ENCODE measurements at regions not wholly inside any gene's neighbourhood (a gene's known extent, or its start where the extent isn't known, plus 50 kb on each side); places are given as distances from the start of the nearest gene placed in this dataset.
"Not testable (repeated sequence)": the region's sequence is repeated elsewhere in the genome, so short reads cannot be mapped to it uniquely, and the experiment has no call there.

DNA sequence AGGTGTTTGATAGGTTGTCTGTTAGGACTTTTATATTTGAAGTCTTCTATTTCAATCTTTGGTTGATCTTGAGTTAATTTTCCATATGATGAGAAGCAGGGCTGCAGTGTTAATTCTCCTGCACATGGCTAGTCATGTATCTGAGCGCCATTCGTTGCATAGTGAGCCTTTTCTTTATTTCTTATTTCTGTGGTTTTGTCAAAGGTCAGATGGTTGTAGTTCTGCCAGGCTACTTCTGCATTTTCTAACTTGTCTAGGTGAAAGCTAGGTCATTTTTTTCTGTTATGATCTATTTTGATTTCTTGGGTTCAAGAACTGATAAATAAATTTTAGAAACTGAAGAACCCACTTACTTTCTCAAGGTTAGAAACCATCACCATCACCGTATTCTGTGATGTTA lies 56.7 kb downstream of the CCDC74A start:
- ChIA-PET POLR2A (no interaction called here), CTCF (no interaction called here)
- no peak for DNase-seq (ENCODE audit: extremely low spot score)
- TF ChIP-seq, protein P1, sequence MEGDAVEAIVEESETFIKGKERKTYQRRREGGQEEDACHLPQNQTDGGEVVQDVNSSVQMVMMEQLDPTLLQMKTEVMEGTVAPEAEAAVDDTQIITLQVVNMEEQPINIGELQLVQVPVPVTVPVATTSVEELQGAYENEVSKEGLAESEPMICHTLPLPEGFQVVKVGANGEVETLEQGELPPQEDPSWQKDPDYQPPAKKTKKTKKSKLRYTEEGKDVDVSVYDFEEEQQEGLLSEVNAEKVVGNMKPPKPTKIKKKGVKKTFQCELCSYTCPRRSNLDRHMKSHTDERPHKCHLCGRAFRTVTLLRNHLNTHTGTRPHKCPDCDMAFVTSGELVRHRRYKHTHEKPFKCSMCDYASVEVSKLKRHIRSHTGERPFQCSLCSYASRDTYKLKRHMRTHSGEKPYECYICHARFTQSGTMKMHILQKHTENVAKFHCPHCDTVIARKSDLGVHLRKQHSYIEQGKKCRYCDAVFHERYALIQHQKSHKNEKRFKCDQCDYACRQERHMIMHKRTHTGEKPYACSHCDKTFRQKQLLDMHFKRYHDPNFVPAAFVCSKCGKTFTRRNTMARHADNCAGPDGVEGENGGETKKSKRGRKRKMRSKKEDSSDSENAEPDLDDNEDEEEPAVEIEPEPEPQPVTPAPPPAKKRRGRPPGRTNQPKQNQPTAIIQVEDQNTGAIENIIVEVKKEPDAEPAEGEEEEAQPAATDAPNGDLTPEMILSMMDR (IDR thresholded peaks at IDR 0.05; ENCODE audit: control extremely low read depth, extremely low read depth, low read depth, missing control alignments), result no peak

DNA sequence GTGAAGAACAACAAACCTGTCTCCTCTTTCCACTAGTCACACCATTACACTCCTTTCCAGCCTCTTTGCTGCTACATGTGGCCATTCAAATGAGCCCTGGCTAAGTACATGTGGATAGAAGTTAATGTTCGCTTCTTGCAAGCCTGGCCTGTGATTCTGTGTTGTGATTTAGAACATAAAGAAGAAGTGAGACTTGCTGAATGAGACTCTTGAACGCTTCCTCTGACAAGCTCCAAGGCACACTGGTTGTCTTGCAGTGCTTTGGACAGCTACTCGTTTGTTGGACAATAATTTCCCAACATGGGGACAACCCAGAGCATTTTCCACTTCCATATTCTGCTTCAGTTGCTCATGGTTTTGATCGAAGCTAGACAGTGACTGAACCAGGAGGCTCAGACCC lies 57.3 kb downstream of the CCDC74A start:
- ChIA-PET CTCF (no interaction called here), POLR2A (no interaction called here)
- TF ChIP-seq, protein P1 (IDR thresholded peaks at IDR 0.05; ENCODE audit: control extremely low read depth, extremely low read depth, low read depth, missing control alignments), result no peak
- DNase-seq (ENCODE audit: extremely low spot score), result peak; percentile 39

DNA sequence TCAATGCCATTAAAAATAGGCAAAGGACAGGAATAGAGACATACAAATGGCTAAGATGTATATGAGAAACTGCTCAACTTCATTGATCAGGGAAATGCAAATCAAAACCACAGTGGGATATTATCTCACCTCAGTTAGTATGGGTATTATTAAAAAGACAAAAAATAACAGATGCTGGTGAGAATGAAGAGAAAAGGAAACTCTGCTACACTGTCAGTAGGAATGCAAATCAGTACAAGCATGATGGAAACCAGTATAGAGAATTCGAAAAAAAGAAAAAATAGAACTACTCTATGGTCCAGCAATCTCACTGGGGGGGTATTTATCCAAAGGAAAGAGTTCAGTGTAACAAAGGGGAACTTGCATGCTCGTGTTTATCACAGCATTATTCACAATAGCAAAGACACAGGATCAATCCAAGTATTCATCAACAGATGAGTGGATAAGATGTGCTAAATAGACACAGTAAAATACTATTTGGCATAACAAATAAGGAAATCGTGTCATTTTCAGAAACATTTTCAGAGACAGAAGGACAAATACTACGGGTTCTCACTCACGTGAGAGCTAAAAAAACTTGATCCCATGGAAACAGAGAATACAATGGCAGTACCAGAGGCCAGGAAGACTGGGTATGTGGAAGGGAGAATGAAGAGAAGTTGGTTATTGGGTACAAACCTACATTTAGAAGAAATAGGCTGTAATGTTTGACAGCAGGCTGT lies 60.6 kb downstream of the CCDC74A start:
- TF ChIP-seq, protein P1 (IDR thresholded peaks at IDR 0.05; ENCODE audit: control extremely low read depth, extremely low read depth, low read depth, missing control alignments), result no peak
- POLR2A ChIA-PET, result no interaction called here
- CTCF ChIA-PET, result no interaction called here
- DNase-seq (ENCODE audit: extremely low spot score), result no peak

DNA sequence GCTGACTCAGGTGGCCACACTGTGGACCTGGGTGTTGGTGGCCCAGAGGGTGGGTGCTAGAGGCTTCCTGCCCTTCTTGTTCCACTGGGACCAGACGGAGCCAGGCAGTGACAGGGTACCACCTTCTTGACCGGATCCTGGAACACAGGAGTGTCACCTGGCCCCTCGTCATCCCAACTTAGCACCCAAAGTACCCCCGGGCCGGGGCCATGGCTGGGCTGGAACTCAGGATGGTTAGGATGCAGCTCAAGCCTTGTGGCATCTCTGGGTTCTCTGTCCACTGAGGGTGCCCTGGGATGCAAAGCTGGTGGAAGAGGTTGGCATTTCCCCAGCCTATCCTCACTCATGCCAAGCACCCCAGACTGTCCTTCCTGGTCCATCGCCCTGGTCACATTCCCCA lies 61.4 kb downstream of the CCDC74A start:
- DNase-seq (ENCODE audit: extremely low spot score); POLR2A ChIA-PET: not testable (repeated sequence)
- CTCF ChIA-PET, result interaction anchor here (1.9 kb wide), 1 partner anchor 96 kb away, joined by 7 read pairs; no protein-coding TSS in a partner anchor

DNA sequence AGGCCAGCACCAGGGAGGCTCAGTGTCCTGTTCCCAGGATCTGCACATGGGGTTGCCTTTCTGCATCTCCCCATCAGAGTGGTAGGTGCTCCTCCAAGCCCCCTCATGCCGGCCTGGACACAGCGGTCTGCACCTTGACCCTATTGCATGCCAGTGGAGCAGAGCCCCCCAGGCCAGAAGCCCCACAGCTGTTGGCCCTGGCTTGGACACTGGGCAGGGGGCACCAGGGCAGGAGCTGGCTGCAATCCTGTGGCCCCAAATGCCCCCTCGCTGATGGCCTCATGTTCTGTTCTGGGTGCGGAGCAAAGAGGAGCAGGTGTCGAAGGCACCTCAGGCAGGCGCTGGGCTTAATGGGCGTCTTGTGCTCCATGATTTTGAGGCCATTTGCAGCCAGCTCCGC lies 62.7 kb downstream of the CCDC74A start:
- no peak for DNase-seq (ENCODE audit: extremely low spot score)
- TF ChIP-seq, protein P1 (IDR thresholded peaks at IDR 0.05; ENCODE audit: control extremely low read depth, extremely low read depth, low read depth, missing control alignments), result no peak
- POLR2A ChIA-PET, result no interaction called here
- CTCF ChIA-PET, result interaction anchor here (0.8 to 1.9 kb wide), 3 partner anchors 10 to 97 kb away, joined by 3 to 7 read pairs (median 3); no protein-coding TSS in a partner anchor

DNA sequence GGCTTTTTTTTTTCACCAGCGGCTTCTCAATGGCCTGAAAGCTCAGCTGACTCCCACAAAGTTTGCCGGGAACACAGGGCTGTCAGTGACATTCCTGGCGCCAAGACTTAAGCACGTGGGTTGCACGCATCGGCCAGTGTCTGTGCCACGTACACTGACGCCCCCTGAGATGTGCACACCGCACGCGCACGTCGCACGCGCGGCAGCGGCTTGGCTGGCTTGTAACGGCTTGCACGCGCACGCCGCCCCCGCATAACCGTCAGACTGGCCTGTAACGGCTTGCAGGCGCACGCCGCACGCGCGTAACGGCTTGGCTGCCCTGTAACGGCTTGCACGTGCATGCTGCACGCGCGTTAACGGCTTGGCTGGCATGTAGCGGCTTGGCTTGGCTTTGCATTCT lies 63.2 kb downstream of the CCDC74A start:
- TF ChIP-seq, protein P1 (IDR thresholded peaks at IDR 0.05; ENCODE audit: control extremely low read depth, extremely low read depth, low read depth, missing control alignments), result no peak
- ChIA-PET CTCF (interaction anchor here (1.1 to 1.9 kb wide), 2 partner anchors 13 to 98 kb away, joined by 3 to 7 read pairs; no protein-coding TSS in a partner anchor), POLR2A (no interaction called here)
- no peak for DNase-seq (ENCODE audit: extremely low spot score)

DNA sequence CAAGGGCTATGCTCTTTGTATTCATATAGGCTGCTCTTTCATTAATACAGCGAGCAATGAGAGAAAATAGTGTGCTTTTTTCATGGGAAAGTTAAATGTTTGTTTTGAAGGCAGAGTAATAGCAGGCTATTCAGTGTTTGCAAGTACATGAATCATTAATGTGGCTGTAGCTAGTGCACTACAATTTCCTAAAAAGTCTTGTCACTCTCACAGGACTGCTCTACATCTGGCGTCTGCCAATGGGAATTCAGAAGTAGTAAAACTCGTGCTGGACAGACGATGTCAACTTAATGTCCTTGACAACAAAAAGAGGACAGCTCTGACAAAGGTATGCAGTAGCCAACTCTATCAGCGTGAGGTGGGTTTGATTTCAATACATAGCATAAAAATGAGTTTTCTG lies 68.9 kb downstream of the CCDC74A start:
- CTCF ChIA-PET, result interaction anchor here (0.6 kb wide), 1 partner anchor 65 kb away, joined by 3 read pairs; no protein-coding TSS in a partner anchor
- DNase-seq (ENCODE audit: extremely low spot score); POLR2A ChIA-PET: not testable (repeated sequence)

DNA sequence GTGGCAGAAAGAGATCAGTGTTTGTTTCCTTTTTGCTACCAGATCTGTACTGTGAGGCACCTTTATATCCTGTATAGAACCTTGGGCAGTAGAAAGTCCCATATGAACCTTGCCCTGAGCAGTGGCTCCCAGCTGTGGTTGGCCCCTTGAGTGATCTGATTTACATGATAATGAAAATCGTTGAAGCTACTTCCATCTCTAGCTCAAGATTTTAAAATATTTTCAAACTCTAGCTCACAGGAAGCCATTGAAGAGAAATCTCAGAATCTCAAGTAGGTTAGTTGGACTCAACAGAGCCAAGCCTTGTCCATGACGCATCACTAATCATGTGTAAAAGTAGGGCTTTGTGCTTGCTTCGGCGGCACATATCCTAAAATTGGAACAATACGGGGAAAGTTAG lies 74.8 kb downstream of the CCDC74A start:
- DNase-seq (ENCODE audit: extremely low spot score); POLR2A ChIA-PET: not testable (repeated sequence)
- CTCF ChIA-PET, result interaction anchor here (0.8 kb wide), 1 partner anchor 110 kb away, joined by 4 read pairs; the partner anchor contains the start of gene MZT2A

DNA sequence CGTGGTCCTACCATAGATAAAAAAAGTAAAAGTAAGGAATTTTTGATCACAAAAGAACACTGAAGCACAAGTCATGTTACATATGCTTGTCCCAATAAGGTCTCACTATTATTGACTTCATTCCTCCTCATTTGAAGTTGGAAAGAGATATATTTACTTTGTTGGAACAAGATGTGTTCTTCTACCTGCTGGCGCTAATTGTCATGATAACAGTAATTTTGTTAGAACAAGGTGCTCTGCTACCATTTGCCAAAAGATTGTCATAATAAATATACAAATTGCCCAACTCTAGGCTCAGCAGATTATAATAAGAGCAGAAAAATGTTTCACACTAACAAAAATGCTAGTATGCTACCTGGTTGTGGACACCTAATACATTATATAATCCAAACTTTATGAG lies 77.0 kb downstream of the CCDC74A start:
- POLR2A ChIA-PET; CTCF ChIA-PET; DNase-seq (ENCODE audit: extremely low spot score): not testable (repeated sequence)

DNA sequence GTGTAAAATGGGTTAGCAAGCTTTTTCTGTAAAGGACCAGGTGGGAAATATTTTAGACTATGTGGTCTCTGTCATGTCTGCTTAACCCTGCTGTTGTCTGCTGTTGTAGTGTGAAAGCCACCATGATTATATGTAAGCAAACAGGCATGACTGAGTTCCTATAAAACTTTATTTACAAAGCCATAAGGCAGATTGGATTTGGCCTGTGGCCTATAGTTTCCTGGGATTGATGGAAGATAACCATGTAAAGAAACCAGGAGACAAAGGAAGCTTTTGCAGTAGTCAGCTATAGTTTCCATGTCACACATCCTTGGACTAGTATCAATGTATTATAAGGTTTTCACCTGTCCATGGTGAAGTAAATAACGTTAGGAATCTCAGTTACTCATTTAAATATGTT lies 78.7 kb downstream of the CCDC74A start:
- POLR2A ChIA-PET; DNase-seq (ENCODE audit: extremely low spot score); CTCF ChIA-PET: not testable (repeated sequence)

DNA sequence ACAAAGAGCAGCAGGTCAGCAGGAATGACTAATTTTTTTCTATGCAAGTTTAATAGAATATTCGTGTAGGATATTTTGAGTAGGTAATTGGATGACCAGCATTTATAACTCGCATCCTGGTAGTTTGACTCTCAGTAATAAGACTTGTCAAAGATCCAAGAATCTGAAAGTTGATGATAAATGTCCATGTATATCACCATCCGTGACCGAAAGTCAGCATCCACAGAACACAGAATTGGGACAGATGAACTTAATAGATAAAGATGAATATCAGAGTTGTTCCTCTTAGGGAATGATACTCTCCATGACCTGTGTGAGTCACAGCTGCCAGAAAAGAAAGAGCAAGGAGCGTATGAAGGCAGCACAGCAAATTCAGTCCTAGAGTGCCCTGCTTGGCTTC lies 79.4 kb downstream of the CCDC74A start:
- POLR2A ChIA-PET; DNase-seq (ENCODE audit: extremely low spot score): not testable (repeated sequence)

DNA sequence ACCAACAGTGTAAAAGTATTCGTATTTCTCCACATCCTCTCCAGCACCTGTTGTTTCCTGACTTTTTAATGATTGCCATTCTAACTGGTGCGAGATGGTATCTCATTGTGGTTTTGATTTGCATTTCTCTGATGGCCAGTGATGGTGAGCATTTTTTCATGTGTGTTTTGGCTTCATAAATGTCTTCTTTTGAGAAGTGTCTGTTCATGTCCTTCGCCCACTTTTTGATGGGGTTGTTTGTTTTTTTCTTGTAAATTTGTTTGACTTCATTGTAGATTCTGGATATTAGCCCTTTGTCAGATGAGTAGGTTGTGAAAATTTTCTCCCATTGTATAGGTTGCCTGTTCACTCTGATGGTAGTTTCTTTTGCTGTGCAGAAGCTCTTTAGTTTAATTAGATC lies 86.9 kb downstream of the CCDC74A start:
- CTCF ChIA-PET; POLR2A ChIA-PET; DNase-seq (ENCODE audit: extremely low spot score): not testable (repeated sequence)

More for the DNA sequence above, 79.4 kb downstream of the CCDC74A start:
- CTCF ChIA-PET, result not testable (repeated sequence)

All from GM10248 (cell line).